ENCODE measurements at regions not wholly inside any gene's neighbourhood (a gene's known extent, or its start where the extent isn't known, plus 50 kb on each side); places are given as distances from the start of the nearest gene placed in this dataset.
"Not testable (repeated sequence)": the region's sequence is repeated elsewhere in the genome, so short reads cannot be mapped to it uniquely, and the experiment has no call there.

DNA sequence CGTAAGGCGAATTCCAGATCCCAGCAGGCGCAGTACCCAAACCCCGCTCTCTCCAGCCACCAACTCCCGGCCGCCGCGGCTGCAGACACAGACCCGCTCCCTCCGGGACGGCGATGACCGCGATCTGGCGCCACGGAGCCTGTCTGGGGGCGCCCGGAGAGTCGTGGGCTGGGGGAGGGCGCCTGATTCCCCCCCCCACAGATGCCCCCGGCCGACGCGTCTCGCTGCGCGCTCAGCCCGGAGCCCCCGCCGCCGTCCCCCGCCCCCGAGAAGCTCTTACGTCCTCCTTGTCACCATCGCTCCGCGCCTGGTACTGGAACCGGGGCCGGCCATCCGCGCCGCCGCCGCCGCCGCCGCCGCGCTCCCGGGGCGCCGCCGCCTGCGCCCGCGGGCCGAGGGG lies 173.6 kb downstream of the ATP6V0E2 start:
- not testable (repeated sequence) for DNase-seq

GRCh38 chr7:150047772-150048171 lies 174.0 kb downstream of the ATP6V0E2 start:
- DNase-seq = peak; percentile 11

DNA sequence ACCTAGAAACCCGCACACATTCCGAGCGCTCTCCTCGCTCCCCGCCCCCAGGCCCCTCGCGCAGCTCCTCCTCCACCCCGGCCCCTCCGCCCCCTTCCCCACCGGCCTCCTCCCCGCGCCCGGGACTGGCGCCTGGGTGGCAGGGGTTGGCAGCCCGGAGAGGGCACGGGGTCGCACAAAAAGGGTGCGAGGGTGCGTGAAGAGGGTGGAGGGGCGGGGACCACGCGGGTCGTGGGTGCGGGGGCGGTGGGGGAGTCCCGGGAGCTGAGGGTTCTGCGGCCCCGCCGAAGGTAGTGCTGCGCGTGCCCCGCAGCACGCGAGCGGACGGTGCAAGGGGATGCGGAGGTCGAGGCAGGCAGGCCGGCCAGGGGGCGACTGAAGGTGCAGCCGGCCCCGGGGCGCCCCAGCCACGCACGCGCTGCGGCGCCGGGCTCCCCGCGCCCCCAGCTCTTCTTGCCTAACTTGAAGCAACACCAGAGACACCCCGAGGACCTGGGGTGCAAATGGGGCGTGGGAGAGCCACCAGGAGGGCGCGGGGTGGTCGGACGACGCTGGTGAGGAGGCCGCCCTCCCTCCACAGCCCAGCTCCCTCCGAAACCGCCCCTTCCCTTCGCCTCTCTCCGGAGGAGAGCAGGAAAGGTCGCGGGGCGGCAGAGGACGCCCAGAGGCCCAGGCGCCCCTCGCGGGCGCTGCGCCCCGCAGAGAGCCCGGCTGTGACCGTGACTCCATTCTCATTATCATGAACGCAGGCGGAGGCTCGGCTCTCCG lies 174.7 kb downstream of the ATP6V0E2 start:
- DNase-seq = not testable (repeated sequence)

DNA sequence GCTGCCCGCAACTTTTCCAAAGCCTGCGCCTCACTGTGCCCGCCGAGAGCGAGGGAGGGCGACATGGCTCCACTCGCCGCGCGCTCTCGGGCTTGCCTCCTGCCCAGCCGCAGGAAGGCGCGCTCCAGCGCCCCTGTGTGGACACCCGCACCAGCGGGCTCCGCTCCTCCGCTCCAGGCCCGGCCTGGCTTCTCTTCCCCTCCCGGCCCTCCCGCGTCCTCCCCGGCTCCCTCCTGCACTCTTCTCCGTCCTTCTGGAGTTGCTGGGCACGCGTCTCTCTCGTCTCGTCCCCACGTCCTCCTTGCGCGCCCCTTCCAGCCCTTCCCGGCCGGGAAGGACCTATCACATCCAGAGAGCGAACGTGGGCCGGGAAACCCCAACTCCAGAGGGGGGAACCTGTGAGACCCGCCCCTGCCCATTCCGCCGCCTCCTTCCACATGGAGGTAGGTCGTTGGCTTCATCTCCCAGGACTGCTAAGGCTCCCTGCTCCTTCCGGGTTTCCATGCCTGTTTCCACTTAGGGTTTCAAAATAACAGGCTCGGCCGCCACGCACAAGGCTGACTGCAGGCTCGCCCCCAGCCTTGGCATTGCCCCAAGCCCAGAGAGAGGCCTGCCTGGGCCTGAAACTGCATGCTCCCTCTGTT lies 175.4 kb downstream of the ATP6V0E2 start:
- not testable (repeated sequence) for DNase-seq

GRCh38 chr7:150053396-150053795 lies 179.6 kb downstream of the ATP6V0E2 start:
- not testable (repeated sequence) for DNase-seq

- DNase-seq = not testable (repeated sequence)
Observed at GRCh38 chr7:150054242-150054641, 180.5 kb downstream of the ATP6V0E2 start.

DNA sequence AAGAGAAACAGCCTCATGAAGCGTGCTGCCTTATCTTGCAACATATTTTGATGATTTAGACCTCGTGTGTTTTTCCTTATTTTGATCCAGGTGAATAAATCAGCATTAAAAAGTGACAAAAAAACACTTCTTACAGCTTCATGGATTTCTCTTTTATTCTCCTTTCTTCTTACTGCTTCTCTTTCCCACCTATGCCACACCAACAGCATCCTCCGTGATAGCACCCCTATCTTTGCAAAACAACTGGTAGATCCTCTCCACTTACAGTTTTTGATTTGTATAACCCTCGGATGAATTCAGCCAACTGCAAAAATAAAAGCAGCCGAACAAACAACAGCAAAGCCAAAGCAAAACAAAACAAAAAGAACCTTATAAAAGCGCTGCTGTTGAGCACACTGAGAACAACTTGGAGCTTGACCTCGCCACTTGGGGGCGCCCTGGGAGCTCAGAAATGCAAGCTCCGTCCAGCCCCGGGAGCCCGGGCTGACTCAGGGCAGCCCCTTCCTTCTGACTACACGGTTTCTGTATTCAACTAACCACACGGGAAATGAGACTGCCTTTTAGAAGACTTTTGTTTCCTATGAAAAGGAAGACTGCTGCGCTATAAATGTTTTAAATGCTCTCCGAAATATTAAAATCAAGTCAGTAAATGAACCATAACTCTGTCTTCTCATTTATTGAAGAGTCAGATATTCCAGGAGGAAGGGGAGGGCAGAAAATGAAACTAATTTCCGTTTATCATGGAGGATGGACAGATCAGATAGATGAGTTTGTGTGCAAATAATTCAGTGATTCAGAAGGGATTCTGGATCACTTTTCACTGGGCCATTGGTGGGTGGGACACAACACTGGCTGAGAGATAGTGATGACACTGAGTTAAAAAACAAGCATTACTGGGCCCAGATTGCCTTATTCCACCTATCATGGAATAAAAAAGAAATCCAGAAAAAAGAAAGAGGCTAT lies 186.8 kb downstream of the ATP6V0E2 start:
- peak; percentile 90 for DNase-seq

DNA sequence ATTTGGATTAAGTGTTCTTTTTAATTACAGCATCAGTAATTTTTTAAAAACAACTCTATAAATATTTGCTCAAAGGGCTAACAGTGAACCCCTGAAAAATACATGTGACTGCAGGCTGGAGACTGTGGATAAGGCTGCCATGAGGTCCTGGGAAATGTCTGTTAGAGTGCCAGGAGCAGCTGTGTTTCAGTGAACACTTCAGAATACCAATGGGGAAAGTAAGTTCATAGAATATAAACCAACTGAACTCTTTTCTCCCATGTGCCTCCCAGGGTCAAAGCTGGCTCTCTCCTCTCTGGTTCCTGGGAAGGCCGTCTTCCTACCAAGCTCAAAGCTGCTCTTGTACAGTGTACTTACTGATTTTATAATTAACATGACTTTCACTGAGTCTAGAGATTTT lies 189.4 kb downstream of the ATP6V0E2 start:
- not testable (repeated sequence) for DNase-seq

DNA sequence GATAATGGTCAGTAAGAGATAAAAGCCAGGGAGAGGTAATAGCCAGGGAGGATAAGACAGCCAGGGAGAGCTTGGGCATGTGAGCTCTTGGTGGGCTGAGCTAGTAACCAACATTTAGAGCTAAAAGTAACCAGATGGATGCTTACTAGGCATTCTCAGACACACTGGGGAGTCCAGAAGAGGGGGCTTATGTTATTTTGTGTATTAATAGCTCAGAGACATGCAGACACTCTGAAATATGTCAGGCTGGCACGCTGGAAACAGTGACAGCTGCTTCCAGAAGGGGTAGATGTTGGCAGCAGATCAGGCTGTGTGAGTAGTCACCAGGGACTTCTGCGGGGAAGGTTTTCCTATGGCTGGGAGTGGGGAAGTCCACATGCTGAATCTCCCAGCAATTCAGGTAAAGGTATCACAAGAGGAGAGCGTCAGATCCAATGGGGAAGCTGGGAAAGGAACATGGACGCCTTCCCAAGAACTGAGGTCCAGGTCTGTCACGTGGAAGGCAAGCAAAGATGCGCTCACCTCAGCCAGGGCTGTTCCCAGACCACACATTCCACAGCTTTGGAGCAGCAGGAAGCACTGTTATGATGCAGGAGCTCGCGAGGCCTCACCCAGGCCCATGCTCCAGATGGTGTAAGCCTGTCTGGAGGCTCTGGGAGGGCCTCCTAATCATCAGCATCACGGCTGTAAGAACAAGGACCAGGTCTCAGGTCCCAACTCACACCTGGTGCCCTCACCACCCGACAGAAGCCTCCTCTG lies 196.0 kb downstream of the ATP6V0E2 start:
- not testable (repeated sequence) for DNase-seq

- DNase-seq = not testable (repeated sequence)
Observed at GRCh38 chr7:150077543-150077942, 203.8 kb downstream of the ATP6V0E2 start.

- DNase-seq = not testable (repeated sequence)
Observed at GRCh38 chr7:150081865-150082264, 208.1 kb downstream of the ATP6V0E2 start.

DNA sequence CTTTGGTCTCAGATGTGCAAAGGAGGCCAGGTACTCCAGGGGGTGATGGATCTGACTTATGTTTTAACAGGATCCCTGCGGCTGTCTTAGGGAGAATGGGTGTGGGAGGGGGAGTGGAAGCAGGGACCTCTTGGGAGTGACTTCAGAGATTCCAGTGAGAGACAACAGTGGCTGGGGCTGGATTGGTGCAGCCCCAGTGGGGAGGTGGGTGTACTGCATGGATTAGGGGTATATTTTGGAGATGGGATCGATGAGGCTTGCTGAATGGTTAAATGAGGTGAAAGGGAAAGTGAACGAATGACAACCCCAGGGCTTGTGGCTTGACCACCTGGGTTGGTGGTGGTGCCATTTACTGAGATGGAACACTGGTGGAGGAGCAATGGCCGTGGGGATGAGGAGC lies 211.0 kb downstream of the ATP6V0E2 start:
- not testable (repeated sequence) for DNase-seq

- DNase-seq = not testable (repeated sequence)
Observed at GRCh38 chr7:150087478-150087877, 213.7 kb downstream of the ATP6V0E2 start.

GRCh38 chr7:150089139-150089538 lies 215.4 kb downstream of the ATP6V0E2 start:
- DNase-seq = not testable (repeated sequence)

- DNase-seq = not testable (repeated sequence)
Observed at GRCh38 chr7:150090776-150091175, 217.0 kb downstream of the ATP6V0E2 start.

GRCh38 chr7:150093897-150094296 lies 220.1 kb downstream of the ATP6V0E2 start:
- not testable (repeated sequence) for DNase-seq

DNA sequence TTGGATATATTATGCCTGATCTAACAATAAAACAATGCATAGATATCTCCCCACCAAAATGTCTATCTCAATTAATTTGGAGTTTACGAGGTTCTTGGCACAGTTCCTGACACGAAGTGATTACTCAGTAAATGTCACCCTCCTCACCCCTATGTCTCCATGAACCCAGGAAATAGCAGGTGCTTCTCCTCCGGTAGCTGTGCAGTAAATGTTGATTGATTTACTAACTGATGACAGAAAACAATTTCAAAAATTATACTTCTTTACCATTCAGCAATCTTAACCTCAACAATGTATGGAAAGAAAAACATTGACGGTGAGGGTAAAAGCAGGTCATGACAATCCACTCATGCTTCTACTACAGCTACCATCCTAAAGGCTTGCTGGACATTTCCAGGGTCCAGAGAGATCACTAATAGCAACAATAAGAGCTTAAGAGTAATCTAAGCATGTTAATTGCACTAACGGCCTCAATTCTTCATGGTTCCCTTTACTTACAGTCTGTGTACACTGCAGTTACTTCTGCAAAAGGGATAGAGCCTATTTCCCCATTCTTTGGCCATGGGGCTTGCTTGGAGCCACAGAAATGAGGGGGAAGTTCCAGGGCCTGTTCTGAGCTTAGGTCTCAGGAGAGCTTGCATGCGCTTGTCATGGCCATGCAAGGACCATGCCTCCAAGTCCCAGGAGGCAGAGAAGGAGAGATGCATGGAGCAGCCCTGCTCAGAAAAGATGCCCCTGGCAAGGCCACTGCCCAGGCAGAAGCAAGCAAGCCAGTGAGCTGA lies 222.6 kb downstream of the ATP6V0E2 start:
- DNase-seq = not testable (repeated sequence)

DNA sequence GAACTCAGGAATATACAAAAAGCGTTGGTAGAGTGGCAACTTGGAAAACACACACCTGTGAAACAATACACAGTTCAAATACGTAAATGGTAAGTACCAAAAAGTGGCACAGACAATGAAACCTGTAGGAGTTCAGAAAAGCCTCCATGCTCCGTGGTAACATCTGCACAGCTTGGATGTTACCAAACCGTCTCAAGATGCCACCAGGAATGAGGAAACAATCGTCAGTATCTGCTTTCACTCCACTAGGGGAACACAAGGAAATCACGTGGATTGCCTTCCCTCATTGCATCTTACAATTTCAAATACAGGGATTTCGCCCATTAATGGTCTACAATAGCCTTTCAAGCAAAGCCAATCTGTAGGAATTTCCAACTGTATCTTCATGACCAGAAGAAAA lies 224.6 kb upstream of the LRRC61 start:
- DNase-seq = not testable (repeated sequence)

DNA sequence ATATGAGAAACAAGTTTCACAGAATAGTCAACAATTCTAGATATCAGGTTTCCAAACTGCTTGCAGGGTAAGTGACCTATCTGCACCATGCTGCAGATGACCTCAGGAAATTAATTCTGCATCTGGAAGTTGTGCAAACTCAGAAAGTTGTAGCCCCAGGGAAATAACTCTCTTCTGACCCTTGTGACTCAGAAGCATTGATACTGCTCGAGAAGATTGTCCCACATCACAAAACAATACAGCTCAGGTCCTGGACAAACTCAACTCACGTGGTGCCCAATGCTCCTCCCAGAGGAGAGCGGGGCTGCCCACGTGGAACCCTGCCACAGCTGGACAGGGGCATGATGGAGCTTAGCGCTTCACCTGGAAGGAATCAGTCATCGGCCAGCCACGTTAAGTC lies 221.9 kb upstream of the LRRC61 start:
- not testable (repeated sequence) for DNase-seq

DNA sequence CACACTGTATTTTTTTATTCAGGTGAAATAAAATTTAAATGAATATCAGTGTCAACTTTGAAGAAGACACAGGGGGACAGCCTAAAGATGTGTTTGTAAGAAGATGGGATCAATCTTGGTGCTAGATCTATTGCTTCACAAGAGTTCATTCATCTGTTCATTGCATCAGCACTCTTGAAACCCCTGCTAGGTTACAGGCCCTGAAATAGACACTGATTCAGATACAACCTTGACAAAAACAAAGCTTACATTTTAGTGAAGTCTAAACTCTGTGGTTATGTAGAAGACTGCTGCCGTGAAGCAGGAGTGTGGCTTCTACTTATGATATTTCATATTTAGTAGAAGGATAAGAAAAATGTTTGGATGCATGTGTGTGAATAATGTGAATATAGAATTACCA lies 215.9 kb upstream of the LRRC61 start:
- not testable (repeated sequence) for DNase-seq

- not testable (repeated sequence) for DNase-seq
Observed at GRCh38 chr7:150110375-150110820, 212.8 kb upstream of the LRRC61 start.
